SH-SY5Y (cell line): ENCODE measurements at regions not wholly inside any gene's neighbourhood (a gene's known extent, or its start where the extent isn't known, plus 50 kb on each side); places are given as distances from the start of the nearest gene placed in this dataset.

Experiments
- GATA2 ChIP-seq: IDR thresholded peaks from 2 replicates; pipeline ENCODE4 v1.6.1; 2011; ENCODE audit warnings: mild to moderate bottlenecking, low read depth, low read length
- GATA3 ChIP-seq: IDR thresholded peaks from 2 replicates; pipeline ENCODE4 v1.6.1; 2011; ENCODE audit warnings: low read depth, mild to moderate bottlenecking, low read length, moderate library complexity

DNA sequence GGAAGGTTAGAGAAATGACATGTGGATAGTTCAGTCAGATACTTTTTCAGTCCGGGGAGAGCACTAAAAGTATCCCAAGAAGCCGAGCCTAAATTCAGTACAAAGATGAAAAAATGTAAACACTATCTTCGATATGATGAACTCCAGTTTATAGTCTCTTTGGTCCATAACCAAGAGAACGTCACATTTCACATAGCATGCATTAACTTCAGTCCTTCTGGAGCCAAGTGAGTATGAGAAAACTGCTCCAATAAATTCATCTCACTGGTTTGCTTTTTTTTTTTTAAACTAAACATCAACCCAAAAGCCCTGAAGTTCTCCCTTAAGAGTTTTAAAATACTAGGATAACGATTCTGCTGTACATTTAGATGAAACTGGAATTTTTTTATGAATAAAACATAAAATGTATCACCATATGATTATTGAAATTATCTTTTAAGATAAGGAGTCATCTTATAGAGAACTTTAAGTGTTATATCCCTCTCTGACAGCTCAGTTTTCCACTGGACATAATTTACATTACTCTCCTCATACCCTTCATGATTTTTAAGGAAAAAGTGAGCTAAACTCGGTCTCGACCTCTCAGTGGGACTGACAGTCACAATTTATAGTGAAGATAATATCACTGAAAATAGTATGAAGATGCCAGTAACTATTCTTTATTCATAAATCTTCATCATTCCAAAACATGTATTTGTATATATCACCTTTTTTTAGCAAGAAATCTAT lies 841.5 kb upstream of the FLRT2 start:
- TF ChIP-seq GATA2 (no peak), GATA3 (no peak)
